ENCODE measurements at regions not wholly inside any gene's neighbourhood (a gene's known extent, or its start where the extent isn't known, plus 50 kb on each side); places are given as distances from the start of the nearest gene placed in this dataset.

- no peak overlapping the region for H3K4me3 Mint-ChIP-seq
- no peak for TF ChIP-seq CTCF (conservative IDR thresholded peaks at IDR 0.05)
- no peaks in the 10 kb centered on the region for H3K36me3 Mint-ChIP-seq (ENCODE audit: low read depth)
- DNase-seq = no peak
- Histone ChIP-seq H3K4me3 (ENCODE audit: low read length) (no peak overlapping the region), H3K4me1 (ENCODE audit: control insufficient read depth, insufficient read depth, low read length) (no peaks in the 10 kb centered on the region), H3K36me3 (ENCODE audit: control insufficient read depth, insufficient read depth, low read length) (no peaks in the 10 kb centered on the region), H3K9ac (ENCODE audit: extremely low read depth, low read length, poor library complexity, severe bottlenecking) (no peak overlapping the region), H3K9me3 (ENCODE audit: control insufficient read depth, low read length) (no peaks in the 10 kb centered on the region), H3K27me3 (ENCODE audit: control insufficient read depth, insufficient read depth, low read length, poor library complexity, severe bottlenecking) (no peaks in the 10 kb centered on the region), H3K27ac (ENCODE audit: low read depth, low read length) (no peak overlapping the region)
- 78% methylated on average over 1 of the region's 1 CpG; no CpG with 5 or more reads in 1 of the 2 experiments for WGBS, 2 experiments (ENCODE audit: insufficient coverage in 1 of 2, insufficient read length in 1 of 2)
- H3K9me3 Mint-ChIP-seq = no peaks in the 10 kb centered on the region
- H3K27ac Mint-ChIP-seq = no peak overlapping the region
- H3K27me3 Mint-ChIP-seq (ENCODE audit: insufficient read depth) = no peaks in the 10 kb centered on the region
- no peaks in the 10 kb centered on the region for H3K4me1 Mint-ChIP-seq
Observed at GRCh38 chr1:194654956-194655355, 1468.5 kb upstream of the B3GALT2 start.

GRCh38 chr1:194653385-194653784, 1467.0 kb upstream of the B3GALT2 start:
- DNase-seq = no peak

GRCh38 chr1:194647118-194647517, 1460.7 kb upstream of the B3GALT2 start:
- H3K36me3 Mint-ChIP-seq (ENCODE audit: low read depth) = no peaks in the 10 kb centered on the region
- no peaks in the 10 kb centered on the region for H3K27me3 Mint-ChIP-seq (ENCODE audit: insufficient read depth)
- TF ChIP-seq CTCF (conservative IDR thresholded peaks at IDR 0.05) = no peak
- no peak overlapping the region for H3K27ac Mint-ChIP-seq
- Histone ChIP-seq H3K9ac (ENCODE audit: extremely low read depth, low read length, poor library complexity, severe bottlenecking) (no peak overlapping the region), H3K9me3 (ENCODE audit: control insufficient read depth, low read length) (no peaks in the 10 kb centered on the region), H3K36me3 (ENCODE audit: control insufficient read depth, insufficient read depth, low read length) (no peaks in the 10 kb centered on the region), H3K4me3 (ENCODE audit: low read length) (no peak overlapping the region), H3K27ac (ENCODE audit: low read depth, low read length) (no peak overlapping the region), H3K4me1 (ENCODE audit: control insufficient read depth, insufficient read depth, low read length) (no peaks in the 10 kb centered on the region), H3K27me3 (ENCODE audit: control insufficient read depth, insufficient read depth, low read length, poor library complexity, severe bottlenecking) (no peaks in the 10 kb centered on the region)
- WGBS, 2 experiments (ENCODE audit: insufficient coverage in 1 of 2, insufficient read length in 1 of 2) = 93% methylated on average over 2 of the region's 2 CpGs; no CpG with 5 or more reads in 1 of the 2 experiments
- no peaks in the 10 kb centered on the region for H3K4me1 Mint-ChIP-seq
- H3K9me3 Mint-ChIP-seq = no peaks in the 10 kb centered on the region
- no peak for DNase-seq
- H3K4me3 Mint-ChIP-seq = no peak overlapping the region

More at GRCh38 chr1:194653385-194653784, 1467.0 kb upstream of the B3GALT2 start:
- Mint-ChIP-seq H3K4me3 (no peak overlapping the region), H3K27me3 (ENCODE audit: insufficient read depth) (no peaks in the 10 kb centered on the region), H3K27ac (no peak overlapping the region), H3K4me1 (no peaks in the 10 kb centered on the region), H3K9me3 (no peaks in the 10 kb centered on the region), H3K36me3 (ENCODE audit: low read depth) (no peaks in the 10 kb centered on the region)
- Histone ChIP-seq H3K9me3 (ENCODE audit: control insufficient read depth, low read length) (no peaks in the 10 kb centered on the region), H3K27ac (ENCODE audit: low read depth, low read length) (no peak overlapping the region), H3K27me3 (ENCODE audit: control insufficient read depth, insufficient read depth, low read length, poor library complexity, severe bottlenecking) (no peaks in the 10 kb centered on the region), H3K36me3 (ENCODE audit: control insufficient read depth, insufficient read depth, low read length) (no peaks in the 10 kb centered on the region), H3K9ac (ENCODE audit: extremely low read depth, low read length, poor library complexity, severe bottlenecking) (no peak overlapping the region), H3K4me3 (ENCODE audit: low read length) (no peak overlapping the region), H3K4me1 (ENCODE audit: control insufficient read depth, insufficient read depth, low read length) (no peaks in the 10 kb centered on the region)
- WGBS, 2 experiments (ENCODE audit: insufficient coverage in 1 of 2, insufficient read length in 1 of 2) = 80% methylated on average over 1 of the region's 1 CpG; no CpG with 5 or more reads in 1 of the 2 experiments
- no peak for TF ChIP-seq CTCF (conservative IDR thresholded peaks at IDR 0.05)
